Caco-2 (cell line): ENCODE measurements at regions not wholly inside any gene's neighbourhood (a gene's known extent, or its start where the extent isn't known, plus 50 kb on each side); places are given as distances from the start of the nearest gene placed in this dataset.

ENCODE experiments used
- BruUV-seq: library from RNA; stranded (reverse); fragments of 400-500 nt; replicated peaks from 2 replicates; lab custom pipeline; 2021; lab: Mats Ljungman, UMichigan
- CTCF ChIA-PET: fragments of 300-600 bp; sonication (Branson Sonifier 250); formaldehyde crosslinking; loops from one replicate; lab custom pipeline; 2022; ENCODE audit warnings: antibody characterized with exemption; lab: Charles Lee
- POLR2A ChIA-PET: fragments of 300-600 bp; sonication (Branson Sonifier 250); formaldehyde crosslinking; loops from one replicate; lab custom pipeline; 2022; ENCODE audit warnings: antibody characterized with exemption; lab: Charles Lee
- DNase-seq, 2 experiments: peaks; one replicate each; pipeline versions ENCODE4 v3.0.0 to v3.0.0-alpha.2; 2020 to 2022
- H3K27me3 ChIP-seq: replicated peaks from 2 replicates; pipeline ENCODE4 v1.6.0; 2011; ENCODE audit warnings: low read length; ENCODE audit not compliant: control insufficient read depth, insufficient read depth
- H3K36me3 ChIP-seq: 2 replicates; pipeline ENCODE4 v1.5.1; 2011; ENCODE audit warnings: low read length; ENCODE audit not compliant: control insufficient read depth, insufficient read depth
- H3K4me1 ChIP-seq: fragments of 250-450 bp; sonication (Bioruptor Pico); 2 replicates; pipeline ENCODE4 v1.5.1; 2020; ENCODE audit warnings: mild to moderate bottlenecking
- H3K4me3 ChIP-seq: 2 replicates; pipeline ENCODE4 v1.5.1; 2011; ENCODE audit warnings: low read depth, mild to moderate bottlenecking, control low read depth, low read length
- H3K9me3 ChIP-seq: fragments of 250-450 bp; sonication (Bioruptor Pico); 2 replicates; pipeline ENCODE4 v1.5.1; 2020; ENCODE audit warnings: mild to moderate bottlenecking, moderate library complexity
- H3K27ac Mint-ChIP-seq: one replicate; pipeline ENCODE4 v1.8.0; 2022; ENCODE audit warnings: mixed read lengths; ENCODE audit not compliant: unreplicated experiment
- H3K27me3 Mint-ChIP-seq: one replicate; pipeline ENCODE4 v1.8.0; 2022; ENCODE audit warnings: mixed read lengths; ENCODE audit not compliant: insufficient read depth, unreplicated experiment
- H3K36me3 Mint-ChIP-seq: one replicate; pipeline ENCODE4 v1.8.0; 2022; ENCODE audit warnings: mild to moderate bottlenecking, mixed read lengths; ENCODE audit not compliant: insufficient read depth, unreplicated experiment
- H3K4me1 Mint-ChIP-seq: one replicate; pipeline ENCODE4 v1.8.0; 2022; ENCODE audit warnings: low read depth, mixed read lengths; ENCODE audit not compliant: unreplicated experiment
- H3K4me3 Mint-ChIP-seq: one replicate; pipeline ENCODE4 v1.8.0; 2022; ENCODE audit warnings: mild to moderate bottlenecking, moderate library complexity, mixed read lengths; ENCODE audit not compliant: unreplicated experiment
- H3K9me3 Mint-ChIP-seq: one replicate; pipeline ENCODE4 v1.8.0; 2022; ENCODE audit warnings: mixed read lengths; ENCODE audit not compliant: unreplicated experiment
- intact Hi-C: fragments of 100-400 bp; cut with micrococcal nuclease; formaldehyde crosslinking; loops from one replicate; pipeline ENCODE4 v1.10.0; 2022; ENCODE audit not compliant: unreplicated experiment
- TF ChIP-seq, protein P1 (sequence below), 2 experiments: fragments of 200-600 bp in 1 of 2; IDR thresholded peaks; 1 replicate in 1 of 2; 2 replicates in 1 of 2; pipeline versions ENCODE4 v1.5.1 to v1.8.0; 2011 to 2022; ENCODE audit warnings: antibody characterized with exemption in 1 of 2, control low read depth in 1 of 2, inconsistent platforms in 1 of 2, low read depth in 1 of 2, low read length in 1 of 2, mild to moderate bottlenecking in 1 of 2, moderate library complexity in 1 of 2; ENCODE audit not compliant: insufficient read depth in 1 of 2, severe bottlenecking in 1 of 2, unreplicated experiment in 1 of 2

DNA sequence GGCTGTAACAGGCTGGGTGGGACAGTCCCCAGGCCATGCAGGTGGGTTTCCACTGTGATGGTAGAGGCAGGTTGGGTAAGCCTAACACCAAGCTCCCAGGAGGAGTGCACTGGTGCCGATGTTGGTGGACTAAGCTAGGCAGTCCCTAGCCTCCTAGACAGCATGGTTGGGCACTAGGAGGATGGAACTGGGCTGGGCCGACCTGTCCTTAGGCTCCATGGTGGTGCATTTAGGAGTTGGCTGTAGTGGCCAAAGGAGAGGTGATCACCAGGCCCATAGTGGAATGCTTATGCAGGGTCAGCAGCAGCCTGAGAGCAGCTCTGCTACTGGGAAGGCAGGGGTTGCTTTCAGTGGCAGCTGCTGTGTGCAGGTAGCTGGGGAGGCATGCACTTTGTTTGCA is 247.7 kb upstream of the CNTNAP2 start:
- Histone ChIP-seq H3K4me1 (no peaks in the 10 kb centered on the region), H3K27me3 (no peaks in the 10 kb centered on the region), H3K36me3 (no peaks in the 10 kb centered on the region), H3K9me3 (no peaks in the 10 kb centered on the region), H3K4me3 (no peak overlapping the region)
- ChIA-PET POLR2A (no interaction called here), CTCF (no interaction called here)
- Mint-ChIP-seq H3K36me3 (no peaks in the 10 kb centered on the region), H3K4me3 (no peak overlapping the region), H3K9me3 (no peaks in the 10 kb centered on the region), H3K27me3 (peaks cover 3% of the 10 kb centered on the region), H3K4me1 (no peaks in the 10 kb centered on the region), H3K27ac (no peak overlapping the region)
- intact Hi-C loops, result no loop called here
- TF ChIP-seq, protein P1, sequence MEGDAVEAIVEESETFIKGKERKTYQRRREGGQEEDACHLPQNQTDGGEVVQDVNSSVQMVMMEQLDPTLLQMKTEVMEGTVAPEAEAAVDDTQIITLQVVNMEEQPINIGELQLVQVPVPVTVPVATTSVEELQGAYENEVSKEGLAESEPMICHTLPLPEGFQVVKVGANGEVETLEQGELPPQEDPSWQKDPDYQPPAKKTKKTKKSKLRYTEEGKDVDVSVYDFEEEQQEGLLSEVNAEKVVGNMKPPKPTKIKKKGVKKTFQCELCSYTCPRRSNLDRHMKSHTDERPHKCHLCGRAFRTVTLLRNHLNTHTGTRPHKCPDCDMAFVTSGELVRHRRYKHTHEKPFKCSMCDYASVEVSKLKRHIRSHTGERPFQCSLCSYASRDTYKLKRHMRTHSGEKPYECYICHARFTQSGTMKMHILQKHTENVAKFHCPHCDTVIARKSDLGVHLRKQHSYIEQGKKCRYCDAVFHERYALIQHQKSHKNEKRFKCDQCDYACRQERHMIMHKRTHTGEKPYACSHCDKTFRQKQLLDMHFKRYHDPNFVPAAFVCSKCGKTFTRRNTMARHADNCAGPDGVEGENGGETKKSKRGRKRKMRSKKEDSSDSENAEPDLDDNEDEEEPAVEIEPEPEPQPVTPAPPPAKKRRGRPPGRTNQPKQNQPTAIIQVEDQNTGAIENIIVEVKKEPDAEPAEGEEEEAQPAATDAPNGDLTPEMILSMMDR (IDR thresholded peaks at IDR 0.05; ENCODE audit: insufficient read depth in 1 of 2, low read depth in 1 of 2, low read length in 1 of 2, severe bottlenecking in 1 of 2, unreplicated experiment in 1 of 2), result no peak
- no TSS peak for BruUV-seq
- no peak for DNase-seq

DNA sequence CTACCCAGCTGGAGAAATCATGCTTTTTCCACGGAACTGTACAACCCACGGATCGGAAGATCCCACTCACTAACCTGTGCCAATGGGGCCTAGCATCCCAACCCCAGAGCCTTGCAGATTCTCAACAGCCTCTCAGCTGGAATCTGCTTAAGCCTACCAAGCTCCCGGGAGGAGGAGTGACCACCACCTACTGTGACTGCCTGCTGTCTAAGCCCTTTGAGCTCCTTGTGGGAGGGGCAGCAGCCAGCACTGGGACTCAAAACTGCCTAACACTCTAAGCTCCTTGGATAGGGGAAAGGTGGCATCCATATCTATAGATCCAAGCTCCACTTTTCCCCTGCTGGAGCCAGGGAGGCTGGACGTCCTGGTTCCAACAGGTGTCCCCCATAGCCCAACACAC is 254.4 kb upstream of the CNTNAP2 start:
- TF ChIP-seq, protein P1 (IDR thresholded peaks at IDR 0.05; ENCODE audit: insufficient read depth in 1 of 2, low read depth in 1 of 2, low read length in 1 of 2, severe bottlenecking in 1 of 2, unreplicated experiment in 1 of 2), result no peak
- Histone ChIP-seq H3K27me3 (no peaks in the 10 kb centered on the region), H3K4me1 (no peaks in the 10 kb centered on the region), H3K36me3 (no peaks in the 10 kb centered on the region), H3K4me3 (no peak overlapping the region), H3K9me3 (0 out of 2 replicates have a peak, but pooled peaks cover 3% of the 10 kb centered on the region)
- H3K36me3 Mint-ChIP-seq, result no peaks in the 10 kb centered on the region
- H3K27ac Mint-ChIP-seq, result no peak overlapping the region
- BruUV-seq, result no TSS peak
- H3K4me3 Mint-ChIP-seq, result no peak overlapping the region
- H3K27me3 Mint-ChIP-seq, result no peaks in the 10 kb centered on the region
- intact Hi-C loops, result no loop called here
- POLR2A ChIA-PET, result no interaction called here
- no peak for DNase-seq
- no peaks in the 10 kb centered on the region for H3K4me1 Mint-ChIP-seq
- H3K9me3 Mint-ChIP-seq, result peaks cover 7% of the 10 kb centered on the region
- CTCF ChIA-PET, result no interaction called here

DNA sequence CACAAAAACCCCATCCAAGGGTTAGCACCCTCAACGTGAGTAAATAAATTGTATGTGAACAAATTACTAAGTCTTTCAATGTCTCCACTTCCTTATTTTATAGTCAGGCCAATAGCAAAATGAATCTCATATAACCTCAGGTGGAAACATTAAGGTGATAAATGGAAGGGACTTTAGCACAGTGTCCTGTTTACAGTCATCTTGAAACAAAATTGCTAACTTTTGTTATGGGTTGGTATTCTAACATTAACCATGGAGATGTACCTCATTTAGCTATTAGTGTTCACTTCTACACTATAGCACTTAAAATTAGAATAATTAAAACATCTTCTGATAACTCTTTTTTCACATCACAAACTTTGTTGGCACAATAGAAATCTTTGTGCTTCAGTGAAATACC is 255.8 kb upstream of the CNTNAP2 start:
- H3K4me3 ChIP-seq, result no peak overlapping the region
- TF ChIP-seq, protein P1 (IDR thresholded peaks at IDR 0.05; ENCODE audit: insufficient read depth in 1 of 2, low read depth in 1 of 2, low read length in 1 of 2, severe bottlenecking in 1 of 2, unreplicated experiment in 1 of 2), result no peak
- ChIA-PET CTCF (no interaction called here), POLR2A (no interaction called here)
- no peak for DNase-seq
- H3K4me1 ChIP-seq, result no peaks in the 10 kb centered on the region
- Mint-ChIP-seq H3K27ac (no peak overlapping the region), H3K36me3 (no peaks in the 10 kb centered on the region), H3K4me3 (no peak overlapping the region), H3K27me3 (no peaks in the 10 kb centered on the region), H3K9me3 (peaks cover 16% of the 10 kb centered on the region), H3K4me1 (no peaks in the 10 kb centered on the region)
- H3K36me3 ChIP-seq, result no peaks in the 10 kb centered on the region
- no peaks in the 10 kb centered on the region for H3K27me3 ChIP-seq
- no TSS peak for BruUV-seq
- H3K9me3 ChIP-seq, result 0 out of 2 replicates have a peak, but pooled peaks cover 3% of the 10 kb centered on the region
- intact Hi-C loops, result no loop called here
